ENCODE measurements at regions not wholly inside any gene's neighbourhood (a gene's known extent, or its start where the extent isn't known, plus 50 kb on each side); places are given as distances from the start of the nearest gene placed in this dataset.
"Not testable (repeated sequence)": the region's sequence is repeated elsewhere in the genome, so short reads cannot be mapped to it uniquely, and the experiment has no call there.

DNA sequence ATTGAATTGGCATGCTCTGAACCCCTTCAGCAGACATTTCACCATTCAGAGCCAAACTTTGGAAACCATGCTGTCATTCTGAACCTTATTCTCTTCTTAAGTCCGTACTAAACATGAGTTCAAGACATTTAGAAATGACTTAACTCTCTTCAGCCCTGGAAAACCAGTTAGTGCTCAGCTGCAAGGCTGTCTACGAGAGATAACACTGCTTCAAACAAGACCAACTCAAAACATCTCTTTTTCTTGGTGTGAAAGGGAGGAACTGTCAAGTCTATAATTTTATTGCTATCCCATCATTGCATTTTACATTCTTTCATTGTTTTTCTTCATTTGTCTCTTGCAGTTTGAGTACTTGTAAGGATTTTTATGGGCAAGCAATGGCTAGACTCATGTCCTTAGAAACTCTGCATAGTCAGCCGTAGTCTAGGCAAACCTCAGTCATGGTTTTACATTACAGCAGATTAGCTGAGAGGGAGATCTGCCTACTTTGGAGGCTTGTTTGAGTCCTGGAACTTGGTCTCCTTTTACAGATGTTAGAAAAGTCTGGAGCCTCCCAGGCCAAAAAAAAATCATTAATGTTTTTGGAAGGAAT lies 120.6 kb upstream of the JADE1 start:
- DNase-seq (ENCODE audit: low read depth): no peak

DNA sequence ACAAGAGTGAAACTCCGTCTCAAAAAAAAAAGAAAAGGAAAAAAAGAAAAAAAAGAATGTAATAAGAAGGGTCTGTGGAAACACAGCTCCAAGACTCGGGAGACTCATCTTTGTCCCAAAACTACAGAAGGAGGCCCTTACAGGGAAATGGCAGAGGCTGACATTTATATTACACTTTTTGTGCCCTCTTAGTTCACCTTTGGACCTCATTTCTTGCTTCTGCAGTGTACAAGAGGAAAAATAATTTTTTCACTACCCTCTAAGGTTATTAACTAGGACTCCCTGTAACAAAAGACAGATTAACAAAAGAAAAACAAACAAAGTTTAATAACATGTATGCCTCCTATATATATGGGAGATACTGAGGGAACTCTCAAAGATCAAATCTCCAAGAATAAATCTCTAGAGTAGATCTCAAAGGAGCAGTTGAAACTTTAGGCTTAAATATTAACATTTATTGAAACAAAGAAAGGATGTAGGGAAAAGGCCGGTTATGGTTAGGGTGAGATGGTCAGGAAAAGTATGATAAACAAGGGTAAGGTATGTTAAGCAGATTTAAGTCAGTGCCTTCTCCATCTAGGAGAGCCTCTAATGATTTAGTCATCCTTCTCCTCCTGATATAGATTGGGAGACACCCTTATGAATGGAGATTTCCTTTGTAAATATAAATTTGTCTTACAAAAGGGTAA lies 121.3 kb upstream of the JADE1 start:
- no peak for DNase-seq (ENCODE audit: low read depth)

DNA sequence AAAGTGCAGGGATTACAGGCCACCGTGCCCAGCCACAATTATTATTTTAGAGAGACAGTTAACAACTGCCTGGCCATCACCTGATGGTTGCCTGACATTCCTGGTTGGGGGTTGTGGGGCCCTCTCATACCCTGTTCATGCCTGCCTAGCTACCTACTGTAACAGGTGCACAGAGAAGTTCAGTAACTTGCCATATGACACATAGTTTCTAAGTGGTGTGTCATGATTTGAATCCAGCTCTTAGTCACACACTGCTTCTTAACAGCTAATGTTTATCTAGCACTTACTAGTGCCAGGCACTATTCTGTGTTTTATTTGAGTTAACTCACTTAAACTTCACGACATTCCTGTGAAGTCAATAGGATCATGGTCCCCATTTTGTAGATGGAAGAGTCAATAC lies 122.7 kb upstream of the JADE1 start:
- no peak for DNase-seq (ENCODE audit: low read depth)

DNA sequence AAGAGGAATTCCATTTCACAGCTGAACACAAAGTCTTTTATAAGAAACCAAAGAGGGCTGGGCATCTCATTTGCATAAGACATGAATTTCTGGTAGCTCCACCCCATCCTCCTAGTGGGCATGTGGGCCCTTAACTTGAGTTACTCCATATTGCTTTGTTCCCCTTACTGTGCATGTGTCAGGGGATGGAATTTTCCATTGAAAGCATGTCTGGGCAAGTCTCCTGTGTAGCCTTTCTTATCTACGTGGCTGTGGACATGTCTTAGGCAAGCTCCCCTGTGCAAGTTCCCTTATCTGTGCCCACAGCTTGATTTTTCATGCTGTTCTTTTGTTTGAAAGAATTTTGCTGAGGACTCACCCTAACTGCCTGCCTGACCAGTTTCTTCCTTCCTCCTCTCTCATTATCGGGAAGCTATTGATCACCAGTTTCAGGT lies 123.5 kb upstream of the JADE1 start:
- DNase-seq (ENCODE audit: low read depth): no peak

DNA sequence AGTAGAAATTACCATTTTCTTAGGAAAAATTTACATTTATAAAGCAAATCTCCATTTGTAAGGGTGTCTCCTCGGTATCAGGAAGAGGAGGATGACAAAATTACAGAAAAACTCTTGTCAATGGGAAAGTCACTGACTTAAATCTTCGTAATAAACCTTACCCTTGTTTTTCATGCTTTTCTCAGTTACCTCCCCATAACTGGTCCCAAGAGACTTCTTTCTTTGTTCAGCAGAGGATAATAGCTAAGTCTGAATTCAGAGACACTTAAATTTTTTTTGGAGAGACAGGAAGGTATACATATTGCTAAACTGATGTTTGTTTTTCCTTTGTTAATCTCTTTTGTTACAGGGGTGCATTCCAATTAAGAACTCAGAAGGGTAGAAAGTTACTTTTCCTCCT lies 125.5 kb upstream of the JADE1 start:
- DNase-seq (ENCODE audit: low read depth): no peak

DNA sequence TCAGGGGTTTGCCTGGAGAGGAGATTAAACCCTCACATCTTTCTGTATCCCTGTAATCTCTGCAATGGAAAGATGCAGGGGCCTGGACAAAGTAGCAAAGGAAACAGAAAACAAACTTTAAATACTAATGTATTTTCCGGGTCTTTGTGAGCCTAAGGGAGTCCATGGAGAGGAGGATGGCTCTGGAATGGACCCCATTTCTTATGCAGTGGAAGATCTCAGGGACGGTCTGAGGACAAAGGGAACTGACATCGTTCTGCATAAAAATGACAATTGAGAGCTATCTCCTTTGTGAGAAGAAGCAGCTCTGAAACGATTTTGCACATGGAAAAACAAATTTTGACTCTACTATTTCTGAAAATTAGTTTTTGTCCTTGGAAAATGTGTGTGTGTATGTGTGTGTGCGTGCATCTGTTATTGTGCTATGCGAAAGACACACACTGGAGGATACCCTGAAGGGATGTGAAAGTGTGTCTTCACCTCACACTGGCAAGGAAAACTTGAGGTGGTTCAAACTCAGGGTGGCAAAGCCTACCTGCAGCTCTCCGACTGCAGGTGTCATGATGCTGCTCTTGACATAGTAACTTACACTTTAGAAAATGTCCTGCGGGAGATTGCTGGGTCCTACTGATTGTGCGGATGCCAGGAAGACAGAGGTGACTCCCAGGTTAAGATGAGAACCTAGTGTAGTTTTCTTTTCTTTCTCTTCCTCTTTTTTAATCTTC lies 126.4 kb upstream of the JADE1 start:
- no peak for DNase-seq (ENCODE audit: low read depth)

DNA sequence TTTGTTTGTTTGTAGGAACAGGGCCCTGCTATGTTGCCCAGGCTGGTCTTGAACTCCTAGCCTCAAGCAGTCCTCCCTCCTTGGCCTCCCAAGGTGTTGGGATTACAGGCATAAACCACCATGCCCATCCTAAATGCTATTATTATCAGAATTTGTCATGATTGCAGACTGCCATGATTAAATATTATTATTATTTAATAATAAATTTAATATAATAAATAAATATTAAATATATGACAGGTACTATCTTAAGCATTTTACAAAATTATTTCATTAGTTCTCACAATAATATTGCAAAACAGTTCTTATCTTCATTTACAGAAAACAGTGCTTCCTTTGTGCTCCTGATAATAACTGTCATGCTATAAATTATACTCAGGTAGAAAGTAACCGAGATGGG lies 133.4 kb upstream of the JADE1 start:
- no peak for DNase-seq (ENCODE audit: low read depth)

DNA sequence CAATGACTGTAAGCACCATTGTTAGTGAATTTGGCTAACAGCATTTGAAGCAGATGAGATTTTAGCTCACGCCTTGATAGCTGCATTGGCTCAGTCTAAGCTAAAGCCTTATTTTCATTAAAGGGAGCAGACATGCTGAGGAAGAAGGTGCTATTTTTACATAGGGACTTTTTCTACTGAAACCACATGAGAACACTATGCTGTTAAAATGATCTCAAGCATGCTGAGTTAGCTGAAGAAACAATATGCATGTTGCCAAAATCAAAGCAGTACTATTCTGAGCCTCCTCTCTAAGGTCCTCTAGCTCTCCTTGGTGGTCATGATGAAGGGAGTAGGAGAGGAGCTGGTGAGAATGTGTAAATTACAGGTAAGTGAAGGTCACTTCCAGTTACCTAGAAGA lies 134.4 kb upstream of the JADE1 start:
- DNase-seq (ENCODE audit: low read depth): no peak

DNA sequence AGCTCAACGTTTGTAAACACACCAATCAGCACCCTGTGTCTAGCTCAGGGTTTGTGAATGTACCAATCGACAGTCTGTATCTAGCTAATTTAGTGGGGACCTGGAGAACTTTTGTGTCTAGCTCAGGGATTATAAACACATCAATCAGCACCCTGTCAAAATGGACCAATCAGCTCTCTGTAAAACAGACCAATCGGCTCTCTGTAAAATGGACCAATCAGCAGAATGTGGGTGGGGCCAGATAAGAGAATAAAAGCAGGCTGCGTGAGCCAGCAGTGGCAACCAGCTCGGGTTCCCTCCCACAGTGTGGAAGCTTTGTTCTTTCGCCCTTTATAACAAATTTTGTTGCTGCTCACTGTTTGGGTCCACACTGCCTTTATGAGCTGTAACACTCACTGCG lies 136.3 kb upstream of the JADE1 start:
- DNase-seq (ENCODE audit: low read depth): not testable (repeated sequence)

DNA sequence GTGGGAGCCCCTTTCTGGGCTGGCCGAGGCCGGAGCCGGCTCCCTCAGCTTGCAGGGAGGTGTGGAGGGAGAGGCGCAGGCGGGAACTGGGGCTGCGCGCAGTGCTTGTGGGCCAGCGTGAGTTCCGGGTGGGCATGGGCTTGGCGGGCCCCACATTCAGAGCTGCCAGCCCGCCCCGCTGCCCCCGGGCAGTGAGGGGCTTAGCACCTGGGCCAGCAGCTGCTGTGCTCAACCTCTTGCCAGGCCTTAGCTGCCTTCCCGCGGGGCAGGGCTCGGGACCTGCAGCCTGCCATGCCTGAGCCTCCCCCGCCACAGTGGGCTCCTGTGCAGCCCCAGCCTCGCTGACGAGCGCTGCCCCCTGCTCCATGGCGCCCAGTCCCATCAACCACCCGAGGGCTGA lies 136.9 kb upstream of the JADE1 start:
- not testable (repeated sequence) for DNase-seq (ENCODE audit: low read depth)

DNA sequence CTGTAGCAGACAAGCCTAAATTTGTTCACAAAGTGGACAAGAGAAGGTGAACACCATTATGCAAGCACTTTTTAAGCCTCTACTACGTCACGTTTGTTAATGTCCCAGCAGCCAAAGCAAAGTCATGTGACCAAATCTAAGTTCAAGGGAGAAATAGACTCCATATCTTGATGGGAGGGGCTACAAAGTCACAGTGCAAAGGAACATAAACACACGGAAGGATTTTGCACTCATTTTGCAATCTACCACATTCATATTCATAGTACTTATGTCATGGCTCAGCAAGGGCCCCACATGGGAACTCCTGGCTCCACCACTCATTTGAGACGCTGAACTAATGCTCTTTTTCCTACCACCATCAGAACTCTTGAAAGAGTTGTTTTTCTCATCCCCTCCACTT lies 139.0 kb upstream of the JADE1 start:
- DNase-seq (ENCODE audit: low read depth): no peak

DNA sequence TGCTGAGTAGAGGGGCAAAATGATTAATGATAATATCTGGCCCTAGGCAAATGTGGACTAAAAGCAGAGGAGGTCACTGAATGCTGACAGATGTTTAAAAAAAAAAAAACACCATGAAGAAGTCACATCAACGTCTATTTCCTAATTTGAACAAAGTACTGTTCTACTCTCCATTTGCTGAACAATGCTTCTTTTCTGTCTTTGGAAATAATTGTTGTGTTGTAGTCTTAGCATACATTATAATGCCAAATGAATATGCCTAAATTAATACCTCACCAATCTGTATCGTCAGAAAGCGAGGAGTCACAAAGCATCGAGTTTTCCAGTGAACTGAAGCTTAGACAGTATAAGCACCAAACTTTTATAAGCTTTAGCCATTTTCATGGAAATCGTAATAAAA lies 140.9 kb upstream of the JADE1 start:
- DNase-seq (ENCODE audit: low read depth): no peak

DNA sequence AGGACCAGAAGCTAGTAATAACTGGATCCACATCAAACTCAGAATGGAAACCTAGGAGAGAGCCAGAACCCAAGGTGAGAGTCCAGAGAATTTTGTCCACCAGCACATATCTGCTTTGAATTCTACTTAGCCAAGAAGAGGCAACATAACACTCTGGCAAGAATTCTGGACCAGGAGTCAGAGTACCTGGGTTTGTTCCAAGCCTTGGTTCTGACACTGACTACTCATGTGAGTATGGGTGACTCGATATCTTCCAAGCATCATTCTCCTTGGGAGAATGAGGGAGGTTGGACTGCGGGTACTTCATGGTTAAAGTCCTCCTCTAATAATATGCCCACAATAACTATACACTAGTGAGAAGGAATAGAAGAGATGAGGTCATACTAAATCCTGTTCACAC lies 144.0 kb upstream of the JADE1 start:
- no peak for DNase-seq (ENCODE audit: low read depth)

DNA sequence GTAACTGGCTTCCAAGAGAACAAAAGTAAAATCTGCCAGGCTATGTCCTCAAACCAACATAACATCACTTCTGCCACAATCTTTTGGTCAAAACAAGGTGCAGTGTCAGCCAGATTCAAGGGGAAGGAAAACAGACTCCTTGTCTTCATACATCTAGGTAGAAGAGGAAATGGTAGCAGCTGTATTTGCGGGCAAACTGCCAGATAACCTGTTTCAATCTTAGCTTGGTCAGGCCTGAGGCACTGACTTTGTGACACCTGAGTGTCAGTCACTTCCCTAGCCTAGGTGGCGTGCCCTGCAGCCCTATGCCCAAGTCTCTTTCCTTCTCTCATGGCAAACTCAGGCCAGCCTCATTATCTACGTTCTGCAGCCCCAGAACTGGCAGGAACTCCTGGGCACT lies 146.2 kb upstream of the JADE1 start:
- DNase-seq (ENCODE audit: low read depth): no peak

DNA sequence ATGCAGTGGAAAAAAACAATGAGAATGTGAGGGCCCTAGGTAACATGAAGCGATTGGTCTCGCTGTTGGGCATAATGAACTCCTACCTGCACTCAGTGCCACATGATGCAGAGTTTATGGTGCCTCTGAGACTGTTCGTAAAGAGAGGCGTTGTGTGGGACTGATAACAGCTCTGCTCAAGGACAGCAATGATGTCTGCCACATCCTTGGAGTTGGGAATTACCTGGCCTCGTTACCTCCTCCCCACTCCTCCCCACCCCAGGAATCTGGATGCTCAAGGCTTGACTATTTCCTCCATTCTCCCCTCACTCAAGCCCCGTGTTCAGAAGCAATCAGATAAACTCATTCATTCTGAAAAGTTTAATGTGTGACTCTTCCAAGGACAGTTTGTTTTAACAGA lies 148.0 kb upstream of the JADE1 start:
- DNase-seq (ENCODE audit: low read depth): no peak

DNA sequence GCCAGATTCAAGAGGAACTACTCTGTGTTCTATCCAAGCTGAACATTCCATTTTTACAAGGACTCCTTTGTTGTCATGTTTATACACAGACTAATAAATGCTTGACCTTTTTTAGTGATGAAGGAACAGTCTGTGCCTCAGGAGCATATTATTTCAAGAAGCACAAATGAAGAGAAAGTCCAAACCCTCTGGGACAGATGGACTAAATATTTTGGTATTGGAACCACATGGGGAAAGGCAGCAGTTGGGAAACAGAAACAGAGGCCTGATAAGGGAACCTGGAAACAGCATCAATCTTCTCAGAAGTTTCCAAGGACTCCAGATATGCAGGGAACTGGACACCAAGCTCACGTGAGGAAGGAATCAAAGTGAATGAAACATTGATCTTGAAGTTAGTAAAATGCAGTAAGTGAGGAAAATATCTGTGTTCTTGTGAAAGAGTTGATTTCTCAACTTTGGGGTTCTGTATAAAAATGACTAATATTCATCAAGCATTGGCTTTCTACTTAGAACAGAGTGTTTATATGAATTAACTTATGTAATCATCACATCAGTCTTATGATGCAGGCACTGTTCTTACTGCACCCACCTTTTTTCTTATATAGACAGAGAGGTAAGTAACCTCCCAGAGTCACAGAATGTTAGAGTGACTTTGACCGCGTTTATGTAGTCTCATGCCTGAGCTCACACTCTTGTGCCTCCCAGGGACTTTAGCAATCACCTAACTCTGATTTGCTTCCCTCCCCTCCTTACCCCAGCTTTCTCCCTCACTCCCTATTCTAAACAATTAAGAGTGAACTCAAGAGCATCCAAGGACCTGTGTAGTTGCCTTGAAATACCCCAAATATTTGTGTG lies 148.9 kb upstream of the JADE1 start:
- DNase-seq (ENCODE audit: low read depth): no peak

DNA sequence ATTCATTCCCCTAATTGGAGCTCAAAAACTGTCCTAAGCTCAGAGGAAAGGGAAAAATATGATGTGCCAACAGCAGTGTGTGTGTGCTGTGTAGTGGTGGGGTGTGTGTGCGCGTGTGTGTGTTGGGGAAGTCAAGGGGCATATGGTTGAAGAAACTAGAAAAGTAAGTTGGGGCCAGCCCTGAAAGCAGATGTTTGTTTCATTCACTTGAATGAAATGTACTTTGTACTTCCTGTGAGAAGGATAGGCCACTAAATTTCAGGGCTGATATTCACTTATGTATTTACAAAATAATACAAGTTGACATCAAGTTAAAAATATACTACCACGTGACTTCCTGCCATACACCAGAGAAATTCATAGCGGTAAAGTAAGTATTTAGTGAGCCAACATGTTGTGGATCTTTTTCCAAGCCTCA lies 151.3 kb upstream of the JADE1 start:
- DNase-seq (ENCODE audit: low read depth): no peak

DNA sequence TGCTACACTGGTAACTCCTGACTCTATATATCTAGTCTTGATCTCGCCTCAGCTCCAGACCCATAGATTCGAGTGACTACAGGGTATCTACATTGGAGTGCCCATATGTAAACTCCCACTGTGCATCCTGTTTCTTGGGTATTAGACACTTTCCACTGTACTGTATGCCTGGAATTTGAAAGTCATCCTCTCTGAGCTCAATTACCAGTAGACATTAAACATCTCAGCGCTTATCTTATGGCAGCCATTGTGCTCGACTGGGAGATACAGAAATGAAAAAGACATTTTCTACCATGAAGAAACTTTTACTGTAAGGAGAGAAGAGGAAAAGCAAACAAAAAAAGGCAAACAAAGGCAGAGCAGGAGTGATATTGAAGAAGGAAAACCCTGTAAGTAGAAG lies 151.9 kb upstream of the JADE1 start:
- DNase-seq (ENCODE audit: low read depth): no peak

DNA sequence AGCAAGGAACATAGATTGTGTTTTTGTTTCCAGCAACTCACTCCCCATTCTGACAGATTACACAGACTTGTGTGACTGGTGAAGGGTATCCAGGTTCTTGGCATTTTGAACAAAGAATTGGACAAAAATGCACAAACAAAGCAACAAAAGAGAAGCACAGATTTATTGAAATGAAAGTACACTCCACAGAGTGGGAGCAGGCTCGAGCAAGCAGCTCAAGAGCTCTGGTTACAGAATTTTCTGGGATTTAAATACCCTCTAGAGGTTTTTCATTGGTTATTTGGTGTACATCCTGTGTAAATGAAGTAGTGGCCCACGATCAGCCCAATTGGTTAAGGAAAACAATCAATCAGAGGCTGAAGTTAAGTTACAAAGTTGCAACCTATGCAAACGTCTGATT lies 155.0 kb upstream of the JADE1 start:
- no peak for DNase-seq (ENCODE audit: low read depth)

DNA sequence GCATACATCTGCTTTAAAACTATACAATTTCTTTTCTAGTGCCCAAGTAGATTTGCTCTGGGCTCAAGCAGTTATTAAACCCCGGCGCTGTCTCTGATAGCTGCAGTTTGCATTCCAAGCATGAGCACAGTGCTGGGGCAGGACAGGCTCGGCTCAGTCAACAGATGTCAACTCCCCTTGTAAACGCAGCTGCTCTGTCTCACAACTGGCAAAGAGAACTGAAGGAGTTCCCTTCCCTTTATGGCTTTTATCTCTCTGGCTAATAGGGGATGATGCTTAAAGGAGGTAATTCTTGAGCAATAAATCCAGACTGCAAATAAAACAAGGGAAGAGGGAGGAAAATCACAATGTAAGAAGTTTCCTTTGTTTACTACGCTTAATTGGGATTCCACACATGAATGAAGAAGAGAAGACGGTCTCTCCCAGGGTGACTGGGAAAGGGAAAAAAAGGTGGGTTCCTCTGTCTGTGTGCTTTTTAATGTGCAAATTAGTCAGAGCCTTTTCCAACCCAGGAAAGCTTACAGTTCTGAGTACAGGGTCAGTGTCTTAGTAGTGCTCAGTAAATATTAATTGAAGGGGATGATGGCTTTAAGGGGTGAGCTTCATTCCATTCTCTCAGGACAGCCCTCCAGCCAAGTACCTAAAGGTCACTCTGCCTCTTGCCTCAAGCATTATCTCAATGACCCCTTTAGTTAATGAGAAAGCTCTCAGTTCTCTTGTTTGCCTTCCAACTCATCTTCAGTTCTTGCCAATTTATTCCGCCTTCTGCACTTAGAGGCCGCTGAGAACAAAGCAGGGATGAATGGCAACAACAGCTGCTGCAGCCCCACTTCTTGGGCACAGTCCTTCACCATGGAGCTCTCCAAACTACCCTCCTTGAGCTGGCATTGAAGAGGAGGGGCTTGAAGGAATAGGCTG lies 155.7 kb upstream of the JADE1 start:
- DNase-seq (ENCODE audit: low read depth): no peak

DNA sequence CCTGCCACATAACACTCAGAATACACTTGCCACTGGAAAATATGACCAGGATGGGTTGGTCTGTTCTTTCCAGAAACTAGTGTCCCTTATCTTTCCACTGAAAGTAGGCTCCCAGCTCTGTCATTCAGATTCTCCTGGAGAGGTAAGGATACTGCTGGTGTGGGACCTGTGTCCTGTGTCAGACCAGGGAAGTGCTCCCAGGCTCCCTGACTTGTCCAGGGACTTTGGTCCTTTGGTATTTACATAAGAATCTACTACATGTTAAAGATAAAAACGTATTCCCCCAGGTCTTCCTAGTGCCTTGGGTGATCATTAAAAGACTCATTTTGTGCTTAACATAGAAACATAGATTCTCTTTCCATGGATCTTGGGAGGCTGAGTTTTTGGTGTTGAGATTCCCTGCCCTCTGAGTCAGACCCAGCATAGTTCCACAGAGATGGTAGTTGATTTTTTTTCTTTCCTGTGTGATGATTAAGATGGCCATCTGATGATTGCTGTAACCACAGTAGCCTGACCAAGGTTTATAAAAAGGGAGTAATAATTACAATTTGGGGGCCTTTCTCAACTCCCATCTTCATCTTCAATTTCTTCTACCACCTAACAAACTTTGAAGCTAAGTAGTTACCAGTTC lies 159.8 kb upstream of the JADE1 start:
- no peak for DNase-seq (ENCODE audit: low read depth)

Data from stimulated activated CD4-positive, alpha-beta T cell treated with anti-CD3 and anti-CD28 coated beads, Interleukin-2, amount 100 ng/mL, for 4 hours (primary cell).